NCI-H748 treated with DMSO at 0.1 percent for 48 hours (cell line): ENCODE measurements at regions not wholly inside any gene's neighbourhood (a gene's known extent, or its start where the extent isn't known, plus 50 kb on each side); places are given as distances from the start of the nearest gene placed in this dataset.
A peak's percentile ranks its signal among the peaks of the same experiment; 100 is the strongest.
"Not testable (repeated sequence)": the region's sequence is repeated elsewhere in the genome, so short reads cannot be mapped to it uniquely, and the experiment has no call there.

ENCODE experiments used
- DNase-seq: peaks from one replicate; lab custom pipeline; 2025; lab: John Stamatoyannopoulos, UW

DNA sequence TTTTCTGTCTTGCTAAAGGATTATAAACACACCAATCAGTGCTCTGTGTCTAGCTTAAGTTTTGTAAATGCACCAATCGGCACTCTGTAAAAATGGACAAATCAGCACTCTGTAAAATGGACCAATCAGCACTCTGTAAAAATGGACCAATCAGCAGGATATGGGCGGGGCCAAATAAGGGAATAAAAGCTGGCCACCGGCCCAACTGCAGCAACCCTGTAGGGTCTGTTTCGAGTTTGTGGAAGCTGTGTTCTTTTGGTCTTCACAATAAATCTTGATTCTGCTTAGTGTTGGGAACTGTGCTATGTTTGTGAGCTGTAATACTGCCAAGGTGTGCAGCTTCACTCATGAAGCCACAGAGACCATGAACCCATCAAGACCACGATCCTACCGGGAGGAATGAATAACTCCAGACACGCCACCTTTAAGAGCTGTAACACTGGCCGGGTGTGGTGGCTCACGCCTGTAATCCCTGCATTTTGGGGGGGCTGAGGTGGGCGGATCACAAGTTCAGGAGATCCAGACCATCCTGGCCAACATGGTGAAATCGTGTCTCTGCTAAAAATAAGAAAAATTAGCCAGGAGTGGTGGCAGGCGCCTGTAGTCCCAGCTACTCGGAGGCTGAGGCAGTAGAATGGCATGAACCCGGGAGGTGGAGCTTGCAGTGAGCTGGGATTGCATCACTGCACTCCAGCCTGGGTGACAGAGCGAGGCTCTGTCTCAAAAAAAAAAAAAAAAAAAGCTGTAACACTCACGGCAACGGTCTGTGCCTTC, 133.0 kb upstream of the GDF10 start:
- DNase-seq: not testable (repeated sequence)

DNA sequence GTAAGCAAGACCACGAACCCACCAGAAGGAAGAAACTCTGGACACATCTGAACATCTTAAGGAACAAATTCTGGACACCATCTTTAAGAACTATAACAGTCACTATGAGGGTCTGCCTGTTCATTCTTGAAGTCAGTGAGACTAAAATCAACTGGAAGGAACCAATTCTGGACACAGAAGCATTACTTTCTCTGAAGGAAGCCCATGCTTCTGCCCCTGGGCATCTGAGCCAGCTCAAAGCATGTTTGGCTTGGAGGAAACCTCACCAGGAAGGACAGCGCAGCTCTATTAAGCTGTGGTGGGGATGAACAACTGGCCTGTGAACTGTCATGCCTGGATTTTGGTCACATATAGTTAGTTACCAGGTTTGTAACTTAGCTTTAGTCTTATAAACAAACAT, 132.4 kb upstream of the GDF10 start:
- DNase-seq: no peak

DNA sequence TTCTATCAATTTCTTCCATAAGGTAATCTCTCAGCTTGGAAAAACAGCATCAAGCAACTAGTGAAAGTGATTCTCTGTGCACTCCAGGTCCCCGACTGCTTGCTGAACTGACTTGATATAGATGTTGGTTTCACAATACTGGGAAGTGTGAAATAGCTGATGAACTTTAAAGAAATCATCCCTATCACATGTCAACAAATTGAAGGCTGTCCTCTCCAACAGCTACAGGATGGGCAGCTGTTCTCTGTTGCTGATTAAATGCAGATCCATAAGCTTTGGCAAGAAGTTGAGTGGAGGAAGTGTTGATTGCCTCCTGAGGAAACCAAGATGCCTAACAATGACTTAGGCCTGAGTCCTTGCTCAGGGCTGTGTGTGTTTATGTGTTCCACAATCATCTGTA, 130.4 kb upstream of the GDF10 start:
- no peak for DNase-seq

DNA sequence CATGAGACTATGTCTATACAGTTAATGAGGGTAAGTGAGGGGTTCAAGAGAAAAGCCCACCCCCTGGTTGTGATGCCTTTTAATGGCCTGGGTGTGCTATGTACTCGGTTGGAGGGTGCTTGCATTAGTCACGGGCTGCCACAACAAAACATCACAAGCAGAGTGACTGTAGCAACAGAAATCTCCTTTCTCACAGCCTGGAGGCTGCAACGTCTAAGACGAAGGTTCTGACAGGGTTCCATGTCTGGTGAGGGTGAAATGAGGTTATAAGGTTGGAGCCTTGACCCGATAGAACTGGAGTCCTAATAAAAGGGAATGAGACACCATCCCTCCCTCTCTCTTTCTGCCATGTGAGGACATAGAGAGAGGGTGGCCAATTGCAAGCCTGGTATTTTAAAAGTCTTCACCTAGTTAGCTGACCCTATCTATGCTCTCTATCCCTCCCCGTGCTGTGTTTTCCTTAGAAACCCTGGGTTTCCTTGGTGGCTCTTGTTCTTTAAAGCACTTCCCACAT, 126.0 kb upstream of the GDF10 start:
- DNase-seq: no peak

DNA sequence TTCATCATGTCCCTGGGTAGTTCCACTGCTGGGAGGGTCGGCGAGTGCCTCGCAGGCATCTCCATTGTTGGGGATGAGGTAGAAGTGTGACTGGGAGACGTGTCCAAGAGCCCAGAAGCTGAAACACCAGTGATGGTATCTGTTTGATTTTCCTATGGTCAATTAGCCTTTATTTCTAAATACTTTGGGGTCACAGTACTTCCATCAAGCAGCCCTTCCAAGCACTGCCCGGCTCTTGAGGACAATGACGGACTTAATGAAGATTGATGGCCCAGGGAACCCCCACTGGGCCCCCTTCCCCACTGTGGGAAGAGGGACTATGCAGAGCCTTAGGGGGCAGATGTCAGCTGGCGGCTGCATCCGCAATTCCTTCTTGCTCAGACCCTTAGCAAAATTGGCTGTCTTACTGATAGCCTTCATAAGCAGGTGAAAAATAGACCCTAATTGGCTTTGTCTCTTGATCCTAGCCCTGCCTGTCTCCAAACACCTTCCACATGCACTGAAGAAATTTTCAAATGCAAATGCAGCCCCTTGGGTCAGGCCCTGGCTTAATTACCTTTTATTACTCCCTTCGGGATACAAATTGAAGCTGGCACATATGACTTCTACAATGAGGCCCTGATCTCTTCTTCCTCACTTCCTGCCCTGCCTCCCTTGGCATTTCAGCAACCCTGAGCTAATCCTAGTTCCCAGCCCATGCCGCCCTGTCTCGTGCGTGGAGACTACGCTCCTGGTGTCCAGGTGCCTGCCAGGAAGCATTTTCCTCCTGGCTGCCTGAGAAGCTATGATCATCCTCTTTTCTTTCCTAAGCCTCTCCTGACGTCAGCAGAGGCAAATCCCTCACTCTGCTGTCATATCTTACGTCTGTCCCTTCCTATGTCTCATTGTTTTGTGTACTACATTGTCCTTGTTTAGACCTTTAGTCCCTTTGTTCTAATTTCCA, 124.5 kb upstream of the GDF10 start:
- DNase-seq: no peak

DNA sequence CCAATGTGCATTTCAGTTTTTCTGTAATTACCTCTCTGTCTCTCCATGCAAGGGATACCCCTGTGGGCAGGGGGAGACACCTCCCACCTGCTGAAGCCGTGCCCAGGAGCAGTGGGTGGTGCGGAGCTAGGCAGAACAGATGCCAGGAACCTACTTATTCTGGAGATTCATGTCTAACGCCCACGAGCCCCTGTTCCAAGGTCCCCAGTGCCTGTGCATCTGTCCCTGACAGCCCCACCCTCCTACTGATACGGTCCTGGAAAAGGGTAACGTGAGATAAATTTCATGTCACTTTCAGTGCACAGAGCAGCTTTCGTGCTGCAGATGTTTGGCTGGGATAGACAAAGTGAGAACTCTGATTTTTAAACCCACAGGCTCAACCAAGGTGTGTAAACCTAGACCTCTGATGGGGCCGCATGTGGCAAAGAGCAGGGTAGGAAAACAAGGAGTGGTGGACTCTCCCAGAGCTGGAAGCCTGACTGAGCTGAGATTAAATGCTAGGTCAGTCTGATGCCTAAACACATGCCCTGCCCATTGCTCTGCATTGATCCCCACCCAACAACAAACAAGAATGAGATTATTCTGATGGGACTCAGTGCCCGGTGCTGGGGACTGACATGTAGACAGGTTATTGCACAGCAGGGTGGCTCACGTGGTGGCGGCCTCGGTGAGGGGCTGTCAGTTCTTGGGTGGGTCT, 123.6 kb upstream of the GDF10 start:
- DNase-seq: no peak

DNA sequence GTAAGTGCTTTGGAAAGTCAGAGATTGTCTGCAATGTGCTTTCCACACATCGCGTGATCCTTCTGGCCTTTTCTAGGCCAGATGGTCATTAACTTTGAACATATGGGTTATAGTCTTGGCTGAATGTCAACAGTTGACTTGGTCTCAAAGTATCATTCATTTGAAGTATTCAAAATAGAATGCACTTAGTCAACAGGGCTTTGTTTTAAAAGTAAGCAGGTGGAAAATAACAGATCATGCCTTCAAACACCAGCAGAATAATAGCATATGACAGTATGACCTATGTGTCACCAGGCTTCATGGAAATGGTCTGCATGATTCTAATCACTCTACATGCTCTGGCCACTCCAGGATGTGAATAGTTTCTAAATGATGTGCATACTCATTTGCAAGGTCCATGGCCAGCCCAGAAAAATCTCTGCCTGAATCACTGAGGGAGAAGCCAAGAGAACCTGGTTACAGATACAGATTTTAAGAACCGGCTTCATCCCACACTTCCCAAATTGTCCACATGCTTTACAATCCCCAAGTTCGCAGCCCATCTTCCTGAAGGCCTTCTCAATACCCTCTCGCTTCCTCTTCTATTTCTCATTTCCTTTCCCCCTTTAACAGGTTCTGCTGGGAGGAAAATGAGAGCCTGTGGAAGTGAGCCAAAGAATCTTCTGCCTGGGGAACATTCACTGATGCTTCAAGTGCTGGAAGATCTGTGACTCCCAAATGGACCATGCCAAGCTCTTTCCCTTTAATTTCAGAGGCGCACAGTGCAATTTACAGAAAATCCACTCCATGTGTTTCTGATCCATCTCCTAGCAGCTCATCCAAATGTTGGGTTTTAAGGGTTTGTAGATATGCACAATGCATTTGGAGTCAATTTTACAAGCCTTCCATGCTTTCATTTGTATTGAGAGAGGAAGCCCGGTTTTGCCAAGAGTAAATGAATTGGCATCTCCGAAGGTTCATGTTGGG, 122.8 kb upstream of the GDF10 start:
- DNase-seq: no peak

DNA sequence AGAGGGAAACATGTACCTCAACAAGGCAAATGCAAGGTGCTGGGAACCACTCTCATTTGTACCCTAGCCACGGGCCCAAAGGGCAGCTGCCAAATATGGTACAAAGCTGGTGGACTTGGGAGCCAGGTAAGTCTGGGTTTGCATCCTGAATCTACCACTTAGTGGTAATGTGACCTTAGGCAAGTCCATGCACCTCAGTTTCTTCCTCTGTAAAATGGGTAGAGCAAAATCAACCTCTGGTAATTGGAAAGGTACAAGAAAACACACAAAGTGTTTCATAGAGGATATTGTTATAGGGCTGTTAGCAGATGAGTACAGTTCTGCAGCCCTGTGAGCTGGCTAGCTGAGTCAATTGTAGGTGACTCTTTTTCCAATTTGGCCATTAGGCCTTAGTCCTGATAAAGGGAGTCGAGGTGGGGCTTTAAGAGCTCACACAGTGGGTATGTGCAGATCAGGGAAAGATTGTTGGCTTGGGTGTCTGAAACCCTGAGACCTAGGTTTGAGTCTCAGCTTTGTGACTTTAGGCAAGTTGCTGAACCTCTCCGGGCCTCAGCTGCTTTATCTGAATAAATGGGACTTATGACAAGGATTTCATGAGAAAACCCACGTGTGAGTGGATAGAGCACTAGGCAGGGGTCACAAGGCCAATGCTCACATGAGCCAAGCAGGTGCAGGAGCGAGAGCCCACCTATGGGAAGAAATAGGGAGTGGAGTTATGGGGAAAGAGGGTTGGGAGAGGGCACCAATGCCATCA, 121.3 kb upstream of the GDF10 start:
- no peak for DNase-seq

DNA sequence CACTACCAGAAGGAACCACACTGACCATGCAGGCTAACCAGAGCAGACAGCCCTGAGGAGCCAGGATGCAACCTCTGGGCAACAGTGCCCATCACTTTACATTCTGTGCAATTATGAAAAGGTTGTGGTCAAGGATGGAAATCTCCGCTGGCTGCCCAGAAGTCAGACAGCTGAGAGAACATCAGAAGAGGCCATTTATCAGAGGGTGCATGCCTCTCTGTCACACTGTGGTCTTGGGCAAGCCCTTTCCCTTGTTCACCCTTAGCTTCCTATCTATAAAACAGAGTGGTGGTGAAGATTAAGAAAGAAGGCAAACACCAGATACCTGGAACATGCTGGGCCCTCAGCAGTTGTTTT, 120.7 kb upstream of the GDF10 start:
- no peak for DNase-seq

DNA sequence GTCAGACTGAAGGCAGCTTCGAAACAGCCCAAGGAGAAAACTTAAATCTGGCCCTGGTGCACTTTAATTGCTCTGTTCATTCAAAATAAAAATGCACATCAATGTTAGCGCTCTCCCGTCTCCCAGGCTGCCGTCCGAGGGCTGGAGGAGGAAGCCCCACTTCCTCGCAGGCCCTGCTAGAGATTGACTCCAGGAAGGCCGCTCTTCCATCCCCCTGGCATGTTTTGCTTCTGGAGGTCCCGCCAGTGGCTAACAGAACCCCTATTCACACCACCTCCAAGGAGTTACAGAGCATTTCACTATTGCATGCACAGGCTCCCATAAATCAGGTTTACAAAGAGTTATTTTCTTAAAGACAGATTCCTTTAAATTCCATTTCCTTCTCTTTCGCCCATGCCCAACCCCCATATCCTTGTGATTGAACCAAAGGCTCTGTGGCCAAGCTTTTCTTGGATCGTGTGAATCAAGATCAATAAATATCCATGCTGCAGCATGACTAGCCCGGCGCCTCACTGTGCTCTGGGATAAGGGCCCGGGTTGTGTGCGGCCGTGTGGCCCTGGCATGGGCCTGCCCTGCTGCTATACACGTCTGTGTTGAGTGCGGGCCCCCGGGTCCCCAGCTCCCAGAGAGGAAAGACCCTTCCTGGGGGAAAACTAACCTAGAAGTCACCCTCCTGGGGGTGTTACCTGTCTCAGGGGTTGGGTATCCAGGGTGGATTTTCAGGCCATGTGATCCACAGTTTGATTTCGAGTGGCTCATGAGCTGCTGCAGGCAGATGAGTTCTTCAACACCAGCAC, 118.7 kb upstream of the GDF10 start:
- DNase-seq: no peak

DNA sequence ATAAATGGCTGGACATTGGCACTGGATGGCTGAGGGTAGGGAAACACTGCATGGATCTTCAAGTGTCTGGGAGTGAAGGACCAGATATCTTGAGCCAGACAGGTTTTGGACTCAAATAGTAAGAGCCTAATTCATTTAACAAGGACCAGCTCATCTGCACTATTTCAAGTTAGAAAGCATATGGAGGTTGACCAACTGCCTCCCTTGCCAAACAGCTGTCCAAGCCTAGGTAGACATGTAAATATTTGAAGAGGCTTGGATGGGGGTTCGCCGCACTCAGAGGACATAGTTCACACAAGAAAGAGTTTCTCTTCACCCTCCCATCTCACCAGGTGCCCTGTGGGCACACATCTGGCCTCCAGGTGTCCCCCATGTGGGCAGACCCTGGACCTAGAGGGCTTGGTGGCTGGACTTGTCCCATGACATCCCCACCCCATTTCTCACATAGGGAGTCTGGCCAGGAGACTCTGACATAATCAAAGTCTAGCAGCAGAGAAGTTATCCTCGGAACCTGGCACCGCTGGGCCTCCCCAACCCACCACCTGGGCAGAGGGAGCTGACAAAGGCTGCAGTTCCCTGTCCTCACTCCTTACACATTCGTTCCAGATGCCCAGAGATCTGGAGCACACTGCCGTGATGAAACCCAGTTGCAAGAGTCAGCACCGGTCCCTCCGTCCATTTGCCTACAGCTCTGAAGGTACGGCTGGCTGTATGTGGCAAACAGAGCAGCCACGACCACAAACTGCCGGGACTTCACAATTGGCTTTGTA, 116.9 kb upstream of the GDF10 start:
- DNase-seq: no peak

DNA sequence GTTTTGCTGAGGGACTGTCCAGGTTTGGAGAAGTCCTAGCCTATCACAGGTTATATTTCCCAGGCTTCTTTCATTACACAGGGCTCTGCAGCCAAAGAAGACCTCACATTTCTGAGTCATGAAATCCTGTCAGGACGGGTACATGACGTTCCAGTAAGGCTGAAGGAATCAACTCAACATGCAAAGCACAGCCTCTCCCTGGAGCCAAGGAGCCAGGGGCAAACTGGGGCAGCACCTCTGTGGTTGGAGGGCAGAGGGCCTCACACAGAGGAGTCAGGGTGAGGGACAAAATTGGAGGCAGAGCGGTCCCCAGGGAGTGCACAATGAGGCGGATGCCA, 116.3 kb upstream of the GDF10 start:
- no peak for DNase-seq

DNA sequence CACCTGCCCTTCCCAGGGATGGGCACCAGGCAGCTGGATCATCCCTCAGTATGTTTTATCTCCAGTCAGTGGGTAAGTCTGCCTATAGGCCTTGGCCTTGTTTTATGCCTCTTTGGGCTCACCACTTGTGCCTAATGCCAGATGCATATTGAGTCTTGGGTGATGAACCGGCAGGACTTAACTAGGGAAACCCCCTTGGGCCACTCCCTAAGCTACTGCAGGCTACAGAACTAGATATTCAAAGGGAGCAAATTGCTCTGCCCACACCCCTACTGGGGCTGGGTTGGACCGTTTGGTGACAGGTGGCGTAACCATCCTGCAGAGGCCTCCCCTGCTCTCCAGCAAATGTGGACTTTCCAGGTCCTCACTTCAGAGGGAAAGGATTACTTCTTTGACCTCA, 115.7 kb upstream of the GDF10 start:
- DNase-seq: no peak

DNA sequence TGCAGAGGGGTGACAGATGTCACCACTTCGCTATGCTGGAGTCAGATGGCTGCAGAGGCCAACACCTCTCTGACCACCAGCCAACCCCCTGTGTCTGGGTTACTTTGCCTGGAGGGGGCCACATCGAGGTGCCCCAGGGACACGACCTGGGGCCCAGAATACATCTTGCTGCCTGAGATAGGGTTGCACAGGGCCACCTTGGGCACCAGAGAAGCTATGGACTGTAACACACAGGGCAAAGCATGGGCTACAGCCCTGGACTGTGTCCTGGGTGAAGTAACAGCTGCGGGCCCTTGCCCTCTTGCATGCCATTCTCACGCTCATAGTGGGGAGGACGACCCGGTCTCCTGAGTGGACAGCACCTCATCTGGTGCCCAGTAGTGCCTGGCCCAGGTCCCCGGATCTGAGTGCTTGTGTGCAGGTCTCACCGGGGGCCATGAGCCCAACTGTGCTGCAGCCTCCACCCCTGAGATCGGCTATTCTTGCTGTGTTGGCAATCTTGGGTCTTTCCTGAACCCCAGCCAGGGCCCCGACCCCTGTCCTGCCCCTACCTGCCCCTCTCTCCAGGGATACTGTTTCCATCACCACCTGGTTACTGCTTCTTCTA, 115.2 kb upstream of the GDF10 start:
- DNase-seq: no peak

DNA sequence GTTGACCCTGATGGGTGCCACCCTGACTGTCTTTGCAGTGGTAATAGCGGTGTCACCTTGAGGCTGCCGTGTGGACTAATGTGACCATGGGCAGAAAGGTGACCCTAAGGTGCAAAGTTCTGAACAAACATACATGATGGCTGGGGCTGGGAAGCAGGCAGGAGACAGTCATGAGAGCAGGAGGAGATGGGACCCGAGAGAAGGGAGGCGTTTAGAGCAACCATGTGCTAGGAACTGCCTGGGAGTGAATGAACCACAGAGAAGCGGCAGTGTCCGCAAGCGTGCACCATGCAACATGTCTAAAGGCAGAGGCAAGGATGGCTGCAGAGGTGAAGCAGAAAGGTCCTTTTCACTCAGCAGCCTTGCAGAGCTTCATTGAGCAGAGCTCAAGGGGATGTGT, 113.1 kb upstream of the GDF10 start:
- DNase-seq: no peak

DNA sequence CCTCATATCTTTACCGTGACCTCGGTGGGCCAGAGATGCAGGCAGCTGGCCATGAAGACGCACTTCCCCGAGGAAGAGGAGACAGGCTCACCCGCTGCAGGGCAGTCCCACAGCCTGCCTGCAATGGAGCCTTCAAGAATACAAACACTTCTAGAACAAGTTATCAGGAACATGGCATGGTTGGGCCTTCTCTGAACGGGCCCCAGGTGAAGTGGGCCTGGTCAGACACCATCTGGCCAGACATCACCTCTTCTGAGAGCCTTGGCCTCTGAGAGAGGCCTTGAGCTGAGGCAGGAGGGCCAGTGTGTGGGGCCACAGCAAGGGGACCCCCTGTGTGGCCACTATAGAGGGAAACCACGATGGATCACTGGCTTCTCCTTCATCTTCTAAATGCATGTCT, 112.4 kb upstream of the GDF10 start:
- DNase-seq: no peak

DNA sequence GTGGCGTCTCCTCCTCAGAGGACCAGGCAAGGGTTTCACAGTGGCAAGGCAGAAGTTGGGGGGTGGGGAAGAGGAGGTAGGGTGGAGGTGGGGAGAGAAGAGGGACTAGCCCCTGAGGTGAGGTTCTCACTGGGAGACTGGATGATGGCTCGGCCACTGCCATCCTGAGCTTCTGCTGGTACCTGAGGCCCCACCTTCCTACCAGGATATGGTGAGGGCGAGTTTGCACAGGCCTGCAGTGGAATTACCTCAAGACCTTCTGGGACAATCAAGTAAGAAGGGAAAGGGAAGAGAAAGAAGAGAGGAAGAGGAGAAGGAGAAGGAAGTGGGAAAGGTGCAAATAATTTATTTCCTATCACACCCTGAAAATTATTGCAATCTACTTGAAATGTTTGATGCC, 111.8 kb upstream of the GDF10 start:
- DNase-seq: no peak

DNA sequence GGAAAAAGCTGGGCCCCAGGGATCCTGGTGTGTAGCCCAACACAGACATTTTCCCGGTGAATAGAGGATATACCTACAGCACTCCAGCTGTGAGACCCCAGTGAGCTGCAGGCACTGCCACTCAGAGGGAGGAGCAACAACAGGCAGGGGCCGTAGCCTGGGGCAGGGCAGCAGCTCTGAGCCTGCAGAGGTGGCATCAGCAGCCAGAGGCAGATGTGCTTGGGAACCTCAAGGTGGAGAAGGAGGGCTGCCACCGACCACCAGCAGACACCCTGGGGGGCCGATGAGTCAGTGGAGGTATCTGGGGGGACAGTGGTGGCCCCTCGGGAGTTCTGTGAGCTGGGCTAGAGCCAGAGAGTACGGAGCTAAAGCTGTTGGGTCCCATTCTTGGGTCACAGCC, 110.2 kb upstream of the GDF10 start:
- DNase-seq: no peak

DNA sequence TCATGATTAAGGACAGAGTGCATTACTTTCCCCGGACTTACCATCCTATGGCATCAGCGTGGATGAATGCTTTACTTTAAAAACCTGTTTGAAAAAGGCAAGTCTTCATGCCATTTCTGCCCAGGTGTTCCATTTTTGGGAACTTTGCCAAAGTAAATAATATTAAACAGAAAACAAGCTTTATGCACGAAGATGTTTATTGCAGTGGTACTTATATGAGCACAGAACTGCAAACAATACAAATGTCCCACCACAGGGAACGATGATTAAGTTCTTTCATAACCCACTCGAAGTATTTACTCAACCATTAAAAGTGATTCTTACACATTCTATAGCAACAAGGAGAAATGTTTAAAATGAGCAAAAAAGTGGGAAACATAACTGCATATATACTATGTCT, 109.7 kb upstream of the GDF10 start:
- peak; percentile 80 for DNase-seq
